ENCODE measurements at regions not wholly inside any gene's neighbourhood (a gene's known extent, or its start where the extent isn't known, plus 50 kb on each side); places are given as distances from the start of the nearest gene placed in this dataset.

GRCh38 chr17:31758646-31759045, 100.4 kb downstream of the COPRS start:
- H2AFZ ChIP-seq (ENCODE audit: low read length): no peak overlapping the region
- H4K20me1 ChIP-seq (ENCODE audit: insufficient read depth, low read length): no peaks in the 10 kb centered on the region
- H3K36me3 ChIP-seq (replicated peaks; ENCODE audit: insufficient read depth, low read length): no peaks in the 10 kb centered on the region
- TF ChIP-seq EZH2phosphoT487 (IDR thresholded peaks at IDR 0.05; ENCODE audit: low read length): no peak
- H3K4me1 ChIP-seq (ENCODE audit: low read length): no peaks in the 10 kb centered on the region
- no peak overlapping the region for H3K4me2 ChIP-seq (ENCODE audit: low read depth, low read length)
- H3F3A ChIP-seq (ENCODE audit: insufficient read depth, low read length): no peaks in the 10 kb centered on the region
- no peak overlapping the region for H3K9ac ChIP-seq (ENCODE audit: low read length)
- no peak overlapping the region for H3K27ac ChIP-seq (ENCODE audit: low read length)
- no peaks in the 10 kb centered on the region for H3K9me2 ChIP-seq (replicated peaks; ENCODE audit: insufficient read depth, low read length)
- H3K9me3 ChIP-seq (replicated peaks; ENCODE audit: insufficient read depth, low read length): no peaks in the 10 kb centered on the region
- DNase-seq: no peak
- H3K27me3 ChIP-seq (replicated peaks; ENCODE audit: insufficient read depth, low read length): no peaks in the 10 kb centered on the region
- H3K79me2 ChIP-seq (ENCODE audit: low read length): no peaks in the 10 kb centered on the region
- no peak overlapping the region for H3K4me3 ChIP-seq (ENCODE audit: low read length)

GRCh38 chr17:31757097-31757496, 101.9 kb downstream of the COPRS start:
- Histone ChIP-seq H3K4me1 (ENCODE audit: low read length) (no peaks in the 10 kb centered on the region), H3K27me3 (replicated peaks; ENCODE audit: insufficient read depth, low read length) (no peaks in the 10 kb centered on the region), H3K4me2 (ENCODE audit: low read depth, low read length) (no peak overlapping the region), H3K9me2 (replicated peaks; ENCODE audit: insufficient read depth, low read length) (no peaks in the 10 kb centered on the region), H4K20me1 (ENCODE audit: insufficient read depth, low read length) (no peaks in the 10 kb centered on the region), H3F3A (ENCODE audit: insufficient read depth, low read length) (no peaks in the 10 kb centered on the region), H3K27ac (ENCODE audit: low read length) (no peak overlapping the region), H3K79me2 (ENCODE audit: low read length) (no peaks in the 10 kb centered on the region), H3K4me3 (ENCODE audit: low read length) (no peak overlapping the region), H3K9ac (ENCODE audit: low read length) (no peak overlapping the region), H3K36me3 (replicated peaks; ENCODE audit: insufficient read depth, low read length) (no peaks in the 10 kb centered on the region), H3K9me3 (replicated peaks; ENCODE audit: insufficient read depth, low read length) (no peaks in the 10 kb centered on the region), H2AFZ (ENCODE audit: low read length) (no peak overlapping the region)
- DNase-seq: no peak
- TF ChIP-seq EZH2 (optimal IDR thresholded peaks at IDR 0.05; ENCODE audit: low read depth, low read length) (no peak), EZH2phosphoT487 (IDR thresholded peaks at IDR 0.05; ENCODE audit: low read length) (no peak)

DNA sequence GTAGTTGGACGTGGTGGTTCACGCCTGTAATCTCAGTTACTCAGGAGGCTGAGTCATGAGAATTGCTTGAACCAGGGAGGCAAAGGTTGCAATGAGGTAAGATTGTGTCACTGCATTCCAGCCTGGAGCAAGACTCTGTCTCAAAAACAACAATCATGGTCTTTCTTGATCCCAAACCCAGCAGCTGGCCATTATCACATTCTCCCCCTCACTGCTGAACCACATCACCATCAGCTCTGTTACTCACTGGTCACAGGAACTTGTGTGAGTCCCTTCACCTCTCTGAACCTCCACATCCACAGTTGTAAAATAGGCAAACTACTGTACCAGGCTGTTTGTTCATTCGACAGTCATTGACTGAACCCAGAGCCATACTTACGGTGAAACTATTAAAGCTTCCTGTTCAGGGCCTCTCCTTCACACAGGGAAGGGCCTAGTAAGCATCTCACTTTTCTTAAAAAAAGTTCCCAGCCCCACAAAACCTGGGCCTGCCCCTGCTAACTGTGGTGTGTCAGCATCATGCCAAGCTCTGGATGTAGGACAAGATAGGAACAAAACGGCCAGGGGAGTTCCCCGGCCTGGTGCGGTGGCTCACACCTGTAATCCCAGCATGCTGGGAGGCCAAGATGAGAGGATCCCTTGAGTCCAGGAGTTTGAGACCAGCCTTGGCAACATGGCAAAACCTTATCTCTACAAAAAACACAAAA, 104.7 kb downstream of the COPRS start:
- no peaks in the 10 kb centered on the region for H3K9me3 ChIP-seq (replicated peaks; ENCODE audit: insufficient read depth, low read length)
- H3K79me2 ChIP-seq (ENCODE audit: low read length): no peaks in the 10 kb centered on the region
- TF ChIP-seq EZH2phosphoT487 (IDR thresholded peaks at IDR 0.05; ENCODE audit: low read length) (no peak), EZH2 (optimal IDR thresholded peaks at IDR 0.05; ENCODE audit: low read depth, low read length) (no peak), CTCF (IDR thresholded peaks at IDR 0.05; ENCODE audit: low read length) (no peak)
- no peaks in the 10 kb centered on the region for H3F3A ChIP-seq (ENCODE audit: insufficient read depth, low read length)
- no peak overlapping the region for H3K4me3 ChIP-seq (ENCODE audit: low read length)
- H3K4me2 ChIP-seq (ENCODE audit: low read depth, low read length): no peak overlapping the region
- H2AFZ ChIP-seq (ENCODE audit: low read length): no peak overlapping the region
- no peaks in the 10 kb centered on the region for H3K9me2 ChIP-seq (replicated peaks; ENCODE audit: insufficient read depth, low read length)
- no peak overlapping the region for H3K9ac ChIP-seq (ENCODE audit: low read length)
- no peak for DNase-seq
- H3K4me1 ChIP-seq (ENCODE audit: low read length): no peaks in the 10 kb centered on the region
- H3K27ac ChIP-seq (ENCODE audit: low read length): no peak overlapping the region
- H4K20me1 ChIP-seq (ENCODE audit: insufficient read depth, low read length): no peaks in the 10 kb centered on the region
- no peaks in the 10 kb centered on the region for H3K27me3 ChIP-seq (replicated peaks; ENCODE audit: insufficient read depth, low read length)
- H3K36me3 ChIP-seq (replicated peaks; ENCODE audit: insufficient read depth, low read length): no peaks in the 10 kb centered on the region

DNA sequence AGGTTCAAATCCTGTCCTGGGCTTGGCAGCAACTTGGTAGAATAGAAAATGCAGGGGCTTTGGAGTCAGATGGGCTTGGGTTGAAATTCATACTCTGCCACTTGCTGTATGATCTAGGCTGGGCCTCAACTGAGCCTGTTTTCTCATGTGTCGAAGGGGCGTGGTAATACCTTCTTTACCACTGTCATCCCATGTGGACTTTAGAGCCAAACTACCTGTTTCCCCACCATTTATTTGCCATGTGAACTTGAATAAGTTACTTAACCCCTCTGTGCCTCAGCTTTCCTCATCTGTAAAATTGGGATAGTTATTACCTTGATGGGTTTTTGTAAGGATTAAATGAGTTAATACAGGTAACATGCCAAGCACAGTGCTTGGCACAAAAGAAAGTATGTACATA, 106.0 kb downstream of the COPRS start:
- H4K20me1 ChIP-seq (ENCODE audit: insufficient read depth, low read length): no peaks in the 10 kb centered on the region
- no peaks in the 10 kb centered on the region for H3K9me3 ChIP-seq (replicated peaks; ENCODE audit: insufficient read depth, low read length)
- H3K4me3 ChIP-seq (ENCODE audit: low read length): no peak overlapping the region
- TF ChIP-seq EZH2 (optimal IDR thresholded peaks at IDR 0.05; ENCODE audit: low read depth, low read length) (no peak), CTCF (IDR thresholded peaks at IDR 0.05; ENCODE audit: low read length) (no peak), EZH2phosphoT487 (IDR thresholded peaks at IDR 0.05; ENCODE audit: low read length) (no peak)
- H3K27ac ChIP-seq (ENCODE audit: low read length): no peak overlapping the region
- no peaks in the 10 kb centered on the region for H3F3A ChIP-seq (ENCODE audit: insufficient read depth, low read length)
- H2AFZ ChIP-seq (ENCODE audit: low read length): no peak overlapping the region
- no peaks in the 10 kb centered on the region for H3K27me3 ChIP-seq (replicated peaks; ENCODE audit: insufficient read depth, low read length)
- H3K9ac ChIP-seq (ENCODE audit: low read length): no peak overlapping the region
- H3K4me1 ChIP-seq (ENCODE audit: low read length): no peaks in the 10 kb centered on the region
- H3K9me2 ChIP-seq (replicated peaks; ENCODE audit: insufficient read depth, low read length): no peaks in the 10 kb centered on the region
- no peaks in the 10 kb centered on the region for H3K79me2 ChIP-seq (ENCODE audit: low read length)
- no peak for DNase-seq
- no peak overlapping the region for H3K4me2 ChIP-seq (ENCODE audit: low read depth, low read length)
- H3K36me3 ChIP-seq (replicated peaks; ENCODE audit: insufficient read depth, low read length): no peaks in the 10 kb centered on the region
